22Rv1 (cell line): ENCODE measurements at regions not wholly inside any gene's neighbourhood (a gene's known extent, or its start where the extent isn't known, plus 50 kb on each side); places are given as distances from the start of the nearest gene placed in this dataset.

Experiments
- ZFX ChIP-seq: fragments of 450-650 bp; IDR thresholded peaks from 2 replicates; pipeline ENCODE4 v1.6.1; 2017; ENCODE audit warnings: antibody characterized with exemption, borderline replicate concordance
- TF ChIP-seq, protein P1 (sequence below): fragments of 450-650 bp; IDR thresholded peaks from 2 replicates; pipeline ENCODE4 v1.5.1; 2017; ENCODE audit warnings: mild to moderate bottlenecking

DNA sequence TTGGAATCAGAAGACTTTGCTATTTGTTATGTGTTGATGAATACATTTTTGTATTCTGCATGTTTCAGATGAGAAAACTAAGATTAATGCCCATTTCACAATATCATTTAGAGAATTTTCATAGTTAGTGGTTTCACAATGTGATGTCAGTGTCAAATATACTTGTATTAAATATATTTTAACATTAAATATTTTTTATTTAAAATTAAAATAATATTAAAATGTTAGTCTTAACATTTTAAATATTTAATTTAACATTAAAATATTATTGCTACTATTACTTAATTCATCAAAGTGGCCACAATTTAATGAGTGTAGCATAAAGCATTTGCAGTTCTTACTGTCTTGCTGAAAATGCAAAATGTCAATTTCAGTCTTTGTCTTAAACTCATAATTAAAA, 478.8 kb downstream of the KCNJ2 start:
- TF ChIP-seq, protein P1, sequence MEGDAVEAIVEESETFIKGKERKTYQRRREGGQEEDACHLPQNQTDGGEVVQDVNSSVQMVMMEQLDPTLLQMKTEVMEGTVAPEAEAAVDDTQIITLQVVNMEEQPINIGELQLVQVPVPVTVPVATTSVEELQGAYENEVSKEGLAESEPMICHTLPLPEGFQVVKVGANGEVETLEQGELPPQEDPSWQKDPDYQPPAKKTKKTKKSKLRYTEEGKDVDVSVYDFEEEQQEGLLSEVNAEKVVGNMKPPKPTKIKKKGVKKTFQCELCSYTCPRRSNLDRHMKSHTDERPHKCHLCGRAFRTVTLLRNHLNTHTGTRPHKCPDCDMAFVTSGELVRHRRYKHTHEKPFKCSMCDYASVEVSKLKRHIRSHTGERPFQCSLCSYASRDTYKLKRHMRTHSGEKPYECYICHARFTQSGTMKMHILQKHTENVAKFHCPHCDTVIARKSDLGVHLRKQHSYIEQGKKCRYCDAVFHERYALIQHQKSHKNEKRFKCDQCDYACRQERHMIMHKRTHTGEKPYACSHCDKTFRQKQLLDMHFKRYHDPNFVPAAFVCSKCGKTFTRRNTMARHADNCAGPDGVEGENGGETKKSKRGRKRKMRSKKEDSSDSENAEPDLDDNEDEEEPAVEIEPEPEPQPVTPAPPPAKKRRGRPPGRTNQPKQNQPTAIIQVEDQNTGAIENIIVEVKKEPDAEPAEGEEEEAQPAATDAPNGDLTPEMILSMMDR: no peak
- no peak for TF ChIP-seq ZFX
